HG03108 (cell line): ENCODE measurements at regions not wholly inside any gene's neighbourhood (a gene's known extent, or its start where the extent isn't known, plus 50 kb on each side); places are given as distances from the start of the nearest gene placed in this dataset.
A peak's percentile ranks its signal among the peaks of the same experiment; 100 is the strongest.
"Not testable (repeated sequence)": the region's sequence is repeated elsewhere in the genome, so short reads cannot be mapped to it uniquely, and the experiment has no call there.

Source experiments
- ATAC-seq: cut with Tn5 transposase; IDR thresholded peaks from one replicate; pipeline ENCODE4 v1.9.1; 2021; ENCODE audit warnings: moderate library complexity; ENCODE audit not compliant: unreplicated experiment

GRCh38 chr9:24897826-24898225 is 352.1 kb upstream of the IZUMO3 start:
- no peak for ATAC-seq

- no peak for ATAC-seq
Measured at GRCh38 chr9:24881361-24881760, 335.7 kb upstream of the IZUMO3 start.

- no peak for ATAC-seq
Measured at GRCh38 chr9:24879591-24879990, 333.9 kb upstream of the IZUMO3 start.

DNA sequence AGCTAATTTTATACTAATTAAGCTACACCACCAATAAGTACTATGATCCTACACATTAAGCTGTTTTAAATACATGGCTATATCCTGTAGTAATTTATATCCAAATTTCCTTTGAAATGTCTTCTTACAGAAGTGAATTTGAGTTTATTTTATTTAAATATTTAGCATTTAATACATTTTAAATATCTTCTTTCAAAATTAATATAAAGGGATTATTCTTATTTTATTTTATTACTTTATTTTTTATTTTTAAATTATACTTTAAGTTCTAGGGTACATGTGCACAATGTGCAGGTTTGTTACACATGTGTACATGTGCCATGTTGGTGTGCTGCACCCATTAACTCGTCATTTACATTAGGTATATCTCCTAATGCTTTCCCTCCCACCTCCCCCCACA is 310.9 kb upstream of the IZUMO3 start:
- ATAC-seq, result not testable (repeated sequence)

- peak; percentile 47 for ATAC-seq
Measured at GRCh38 chr9:24846248-24846912, 300.7 kb upstream of the IZUMO3 start.

GRCh38 chr9:24844217-24844616 is 298.5 kb upstream of the IZUMO3 start:
- no peak for ATAC-seq

DNA sequence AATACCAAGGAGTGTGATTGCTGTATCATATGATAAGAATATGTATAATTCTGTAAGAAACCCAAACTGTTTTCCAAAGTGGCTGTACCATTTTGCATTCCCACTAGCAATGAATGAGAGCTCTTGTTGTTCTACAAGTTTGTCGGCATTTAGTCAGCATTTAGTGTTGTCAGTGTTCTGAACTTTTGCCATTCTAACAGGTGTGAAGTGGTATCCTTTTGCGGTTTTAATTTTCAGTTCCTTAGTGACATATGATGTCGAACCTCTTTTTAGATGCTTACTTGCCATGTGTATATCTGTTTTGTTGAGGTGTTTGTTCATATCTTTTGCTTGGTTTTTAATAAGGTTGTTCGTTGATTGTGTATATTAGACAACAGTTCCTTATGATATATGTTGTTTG is 296.3 kb upstream of the IZUMO3 start:
- ATAC-seq, result no peak

GRCh38 chr9:24832307-24832706 is 286.6 kb upstream of the IZUMO3 start:
- no peak for ATAC-seq

DNA sequence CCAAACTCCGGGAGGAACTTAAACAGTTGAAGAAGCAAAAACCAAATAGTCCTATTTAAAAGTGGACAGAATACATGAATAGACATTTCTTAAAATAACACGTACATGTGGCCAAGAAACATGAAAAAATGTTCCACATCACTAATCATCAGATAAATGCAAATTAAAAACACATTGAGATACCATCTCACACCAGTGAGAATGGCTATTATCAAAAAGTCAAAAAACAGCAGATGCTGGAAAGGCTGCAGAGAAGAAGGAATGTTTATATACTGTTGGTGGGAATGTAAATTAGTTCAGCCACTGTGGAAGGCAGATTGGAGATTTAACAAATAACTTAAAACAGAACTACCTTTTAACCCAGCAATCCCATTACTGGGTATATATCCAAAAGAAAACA is 283.0 kb upstream of the IZUMO3 start:
- no peak for ATAC-seq

DNA sequence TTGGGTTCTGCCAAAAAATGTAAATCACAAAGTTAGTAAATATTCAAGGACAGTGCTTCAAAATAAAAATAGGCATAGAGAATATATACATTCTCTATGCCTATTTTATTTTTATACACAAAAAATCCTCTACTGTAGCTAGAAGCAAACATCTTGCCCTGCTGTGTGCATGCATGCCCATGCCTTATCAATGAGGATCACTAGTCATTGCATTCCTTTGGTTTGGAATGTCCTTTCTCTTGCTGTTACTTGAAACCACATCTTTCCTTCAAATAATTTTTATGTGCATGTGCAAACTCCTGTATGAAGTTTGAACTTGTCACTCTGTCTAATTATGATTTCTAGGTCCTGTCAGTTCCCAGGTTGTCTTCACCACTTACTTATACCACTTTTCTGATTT is 278.9 kb upstream of the IZUMO3 start:
- no peak for ATAC-seq

DNA sequence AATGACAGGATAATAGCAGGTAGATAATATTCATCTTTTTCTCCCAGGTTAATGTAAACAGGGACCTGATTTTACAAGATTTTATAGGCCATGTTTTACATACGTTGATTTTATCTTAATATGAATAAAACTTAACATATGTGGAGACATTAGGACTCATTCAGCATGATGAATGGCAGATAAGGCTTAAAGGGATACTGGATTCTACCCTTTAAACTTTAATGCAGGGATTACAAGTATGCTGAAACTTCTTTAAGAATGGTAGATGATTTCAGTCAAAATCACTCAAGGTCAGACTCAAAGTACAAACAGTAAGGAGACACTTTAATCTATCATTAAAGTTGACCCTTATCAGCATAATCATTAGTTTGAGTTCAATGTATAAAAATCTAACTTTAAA is 274.5 kb upstream of the IZUMO3 start:
- no peak for ATAC-seq

GRCh38 chr9:24817756-24818155 is 272.1 kb upstream of the IZUMO3 start:
- no peak for ATAC-seq

- ATAC-seq, result no peak
Measured at GRCh38 chr9:24816006-24816405, 270.3 kb upstream of the IZUMO3 start.

GRCh38 chr9:24801344-24801743 is 255.6 kb upstream of the IZUMO3 start:
- no peak for ATAC-seq

DNA sequence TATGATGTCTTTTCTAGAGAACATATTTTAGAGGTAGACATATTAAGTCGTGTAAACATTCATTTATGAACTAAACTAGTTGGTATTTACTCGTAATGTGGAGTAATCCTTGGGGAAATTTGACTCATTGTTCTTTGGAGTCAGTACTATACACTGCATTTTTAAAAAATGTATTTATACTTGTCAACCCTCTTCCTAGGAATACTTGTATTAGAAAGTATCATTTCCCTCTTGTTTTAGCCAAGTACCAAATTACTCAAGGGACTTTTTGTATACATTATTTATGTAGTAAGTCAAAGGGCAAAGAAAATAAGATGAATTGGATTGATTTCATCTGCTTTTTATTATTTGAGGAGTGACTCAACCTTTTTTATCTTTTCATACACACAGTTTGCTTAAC is 248.1 kb upstream of the IZUMO3 start:
- no peak for ATAC-seq

- no peak for ATAC-seq
Measured at GRCh38 chr9:24776226-24776625, 230.5 kb upstream of the IZUMO3 start.

DNA sequence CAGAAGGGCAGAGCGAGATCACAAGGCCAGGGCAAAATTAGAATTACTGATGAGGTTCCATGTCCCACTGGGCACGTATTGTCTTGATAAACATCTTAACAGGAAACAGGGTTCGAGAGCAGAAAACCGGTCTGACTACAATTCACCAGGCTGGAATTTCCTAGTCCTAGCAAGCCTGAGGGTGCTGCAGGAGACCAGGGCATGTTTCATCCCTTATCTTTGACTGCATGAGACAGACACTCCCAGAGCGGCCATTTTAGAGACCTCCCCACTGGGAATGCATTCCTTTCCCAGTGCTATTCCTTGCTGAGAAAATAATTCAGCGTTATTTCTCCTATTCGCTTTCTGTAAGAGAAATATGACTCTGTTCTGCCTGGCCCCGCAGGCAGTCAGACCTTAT is 228.5 kb upstream of the IZUMO3 start:
- not testable (repeated sequence) for ATAC-seq

- no peak for ATAC-seq
Measured at GRCh38 chr9:24766081-24766480, 220.4 kb upstream of the IZUMO3 start.

DNA sequence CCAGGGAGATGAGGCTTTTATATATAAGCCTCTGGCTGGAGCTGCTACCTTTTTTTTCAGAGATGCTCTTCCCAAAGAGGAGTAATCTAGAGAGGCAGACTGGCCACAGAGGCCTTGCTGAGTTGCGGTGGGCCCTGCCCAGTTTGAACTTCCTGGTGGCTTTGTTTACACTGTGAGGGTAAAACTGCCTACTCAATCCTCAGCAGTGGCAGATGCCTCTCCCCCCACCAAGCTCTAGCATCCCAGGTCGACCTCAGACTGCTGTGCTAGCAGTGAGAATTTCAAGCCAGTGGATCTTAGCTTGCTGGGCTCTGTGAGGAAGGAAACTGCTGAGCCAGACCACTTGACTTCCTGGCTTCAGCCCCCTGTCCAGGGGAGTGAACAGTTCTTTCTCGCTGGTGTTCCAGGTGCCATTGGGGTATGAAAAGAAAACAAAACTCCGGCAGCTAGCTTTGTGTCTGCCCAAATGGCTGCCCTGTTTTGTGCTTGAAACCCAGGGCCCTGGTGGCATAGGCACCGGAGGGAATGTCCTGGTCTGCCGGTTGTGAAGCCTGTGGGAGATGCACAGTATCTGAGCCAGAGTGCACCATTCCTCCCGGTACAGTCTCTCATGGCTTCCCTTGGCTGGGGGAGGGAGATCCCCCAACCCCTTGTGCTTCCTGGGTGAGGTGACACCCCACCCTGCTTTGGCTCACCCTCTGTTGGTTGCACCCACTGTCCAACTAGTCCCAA is 219.5 kb upstream of the IZUMO3 start:
- no peak for ATAC-seq

- ATAC-seq, result no peak
Measured at GRCh38 chr9:24738421-24738961, 192.8 kb upstream of the IZUMO3 start.

GRCh38 chr9:24731754-24732153 is 186.1 kb upstream of the IZUMO3 start:
- no peak for ATAC-seq

DNA sequence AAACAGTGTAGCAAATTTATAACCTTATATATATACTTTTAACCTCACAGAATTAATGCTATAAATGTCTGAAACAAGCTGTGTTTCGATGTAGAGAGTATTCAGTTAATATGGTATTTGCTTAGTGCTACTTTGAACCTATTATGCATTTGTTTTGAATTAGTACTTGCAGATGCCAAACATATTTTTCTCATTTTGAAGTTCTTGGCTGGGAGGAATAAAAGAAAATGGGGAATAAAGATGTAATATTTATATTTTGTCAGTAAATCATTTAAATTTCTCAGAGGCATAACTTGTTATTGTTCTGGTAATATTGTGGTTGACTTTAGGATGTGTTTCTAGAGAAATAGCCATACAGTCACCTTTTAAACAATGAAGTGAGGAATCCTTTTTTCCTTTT is 175.9 kb upstream of the IZUMO3 start:
- ATAC-seq, result no peak
